GM03348 (cell line): ENCODE measurements at regions not wholly inside any gene's neighbourhood (a gene's known extent, or its start where the extent isn't known, plus 50 kb on each side); places are given as distances from the start of the nearest gene placed in this dataset.
"Not testable (repeated sequence)": the region's sequence is repeated elsewhere in the genome, so short reads cannot be mapped to it uniquely, and the experiment has no call there.

Experiments
- DNase-seq: peaks from one replicate; pipeline ENCODE4 v3.0.0; 2012; ENCODE audit warnings: low spot score

DNA sequence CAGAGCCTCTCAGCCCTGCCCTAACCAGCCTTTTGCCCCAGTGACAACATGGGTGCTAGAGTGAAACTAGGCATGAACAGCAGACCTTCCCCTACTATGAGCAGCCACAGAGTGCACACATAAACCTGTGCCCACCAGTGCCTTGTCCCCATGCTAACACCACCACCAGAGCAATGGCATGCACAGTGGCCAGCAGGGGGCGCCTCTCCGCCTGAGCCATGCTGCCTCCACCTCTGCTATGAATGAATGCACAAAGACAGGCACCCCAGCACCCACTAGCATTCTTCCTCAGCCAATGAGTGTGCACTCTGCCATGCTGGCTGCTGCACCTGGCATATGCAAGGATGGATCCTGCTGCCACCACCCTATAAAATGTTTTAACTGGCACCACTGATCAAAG, 286.9 kb upstream of the FGF16 start:
- DNase-seq, result peak; percentile 5

DNA sequence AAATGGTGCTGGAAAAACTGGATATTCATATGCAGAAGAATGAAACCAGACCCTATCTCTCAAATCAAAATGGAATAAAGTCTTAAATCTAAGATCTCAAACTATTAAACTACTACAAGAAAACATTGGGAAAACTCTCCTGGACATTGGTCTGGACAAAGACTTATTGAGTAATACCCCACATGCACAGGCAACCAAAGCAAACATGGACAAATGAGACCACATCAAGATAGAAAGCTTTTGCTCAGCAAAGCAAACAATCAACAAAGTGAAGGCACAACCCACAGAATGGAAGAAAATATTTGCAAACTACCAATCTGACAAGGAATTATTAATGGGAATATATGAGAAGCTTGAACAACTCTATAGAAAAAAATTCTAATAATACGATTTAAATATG, 284.4 kb upstream of the FGF16 start:
- DNase-seq, result no peak

DNA sequence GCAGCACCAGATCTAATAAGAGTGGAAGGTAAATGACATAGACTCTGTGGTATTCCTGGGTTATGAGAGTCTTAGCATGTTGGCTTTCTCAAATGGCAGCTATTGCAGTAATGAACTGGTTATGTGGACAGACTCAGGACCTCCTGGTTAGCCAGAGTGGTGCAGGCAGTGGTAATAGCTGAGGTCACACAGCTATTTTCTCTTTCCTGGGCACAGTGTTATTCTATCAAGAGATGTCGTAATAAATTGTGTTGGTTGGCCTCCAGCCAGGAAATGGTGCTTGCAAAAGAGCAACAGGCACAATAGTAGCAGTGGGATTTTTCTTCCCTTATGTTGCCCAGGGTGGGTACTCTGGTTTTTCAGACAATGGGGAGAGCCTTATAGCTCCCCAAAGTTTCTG, 279.2 kb upstream of the FGF16 start:
- no peak for DNase-seq

DNA sequence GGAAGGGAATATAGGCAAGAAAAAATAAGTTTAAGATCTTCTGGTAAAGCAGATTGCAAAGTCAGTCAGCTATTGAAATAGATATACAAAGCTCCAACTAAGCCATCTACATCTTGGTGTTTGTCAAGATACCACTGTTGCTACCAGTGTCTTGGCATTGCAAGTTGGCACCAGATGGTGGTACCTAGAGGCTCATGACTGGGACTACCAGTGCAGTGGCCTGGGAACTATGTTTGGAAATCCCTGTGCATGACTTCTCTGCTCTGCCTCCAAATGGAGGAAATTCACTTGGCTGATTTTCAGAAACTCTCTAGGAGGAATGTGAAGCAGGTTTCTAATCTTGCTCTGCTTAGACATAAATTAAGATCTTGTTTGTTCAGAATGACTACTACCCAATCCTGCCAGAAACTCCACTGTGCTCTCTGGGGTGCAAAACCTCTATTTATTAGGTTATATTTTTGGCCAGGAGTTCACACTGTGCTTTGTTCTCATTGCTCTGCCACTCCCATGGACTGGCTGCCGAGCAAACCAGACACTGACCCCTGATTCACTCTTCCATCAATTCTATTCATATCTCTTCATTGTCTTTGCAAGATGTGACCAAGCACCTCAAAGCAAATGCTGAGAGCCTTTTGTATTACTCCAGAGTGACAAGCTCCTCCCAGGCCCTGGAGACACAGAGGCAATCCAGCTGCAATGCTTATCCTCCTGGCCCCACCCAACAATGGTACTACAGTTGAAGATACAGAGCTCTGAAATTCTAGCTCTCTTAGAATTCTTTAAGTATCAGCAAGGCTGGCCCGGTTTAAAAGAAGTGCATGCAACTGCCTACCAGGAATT, 272.3 kb upstream of the FGF16 start:
- DNase-seq, result no peak

DNA sequence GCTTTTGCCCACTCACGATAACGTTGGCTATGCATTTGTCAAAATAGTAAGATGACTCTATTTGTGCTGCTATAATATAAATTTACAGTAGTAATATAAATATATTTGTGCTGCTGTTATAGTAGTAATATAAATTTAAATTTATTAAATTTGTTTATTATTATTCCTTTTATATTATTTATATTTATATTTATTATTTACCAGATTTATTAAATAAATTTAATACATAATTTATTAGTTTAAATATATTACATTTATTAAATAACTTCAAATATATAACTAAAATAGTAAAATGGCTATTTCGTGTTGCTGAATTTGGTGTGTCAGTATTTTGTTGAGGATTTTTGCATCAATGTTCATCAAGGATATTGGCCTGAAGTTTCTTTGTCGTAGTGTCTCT, 246.5 kb upstream of the FGF16 start:
- no peak for DNase-seq

DNA sequence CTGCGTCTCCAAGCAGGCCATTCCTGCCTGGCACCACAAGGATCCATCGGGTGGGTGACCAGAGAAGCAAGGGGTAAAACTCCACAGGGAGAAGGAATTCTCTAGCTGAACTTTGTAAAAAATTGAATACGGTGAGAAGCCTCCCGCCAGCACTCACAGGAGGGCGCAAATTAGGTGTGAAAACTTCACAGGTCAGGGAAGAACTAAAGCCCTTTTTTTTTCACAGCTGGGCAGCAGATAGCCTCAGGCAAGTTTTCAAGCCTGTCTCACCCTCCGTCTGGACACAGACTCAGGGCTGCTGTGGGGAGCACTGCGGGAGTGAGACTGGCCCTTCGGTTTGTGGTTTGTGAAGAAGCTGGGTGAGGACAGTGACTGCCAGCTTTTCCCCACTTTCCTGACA, 224.1 kb upstream of the FGF16 start:
- DNase-seq, result no peak

DNA sequence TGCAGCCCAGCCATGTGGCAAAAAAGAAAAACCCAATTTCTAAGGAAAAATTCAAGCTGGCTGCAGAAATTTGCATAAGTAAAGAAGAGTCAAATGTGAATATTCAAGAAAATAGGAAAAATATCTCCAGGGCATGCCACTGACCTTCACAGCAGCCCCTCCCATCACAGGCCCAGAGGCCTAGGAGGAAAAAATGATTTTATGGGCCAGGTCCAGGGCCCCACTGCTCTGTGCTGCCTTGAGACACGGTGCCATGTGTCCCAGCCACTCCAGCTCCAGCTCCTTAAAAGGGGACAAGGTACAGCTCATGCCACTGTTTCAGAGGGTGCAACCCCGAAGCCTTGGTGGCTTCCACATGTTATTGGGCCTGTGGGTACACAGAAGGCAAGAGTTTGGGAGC, 182.7 kb upstream of the FGF16 start:
- no peak for DNase-seq

DNA sequence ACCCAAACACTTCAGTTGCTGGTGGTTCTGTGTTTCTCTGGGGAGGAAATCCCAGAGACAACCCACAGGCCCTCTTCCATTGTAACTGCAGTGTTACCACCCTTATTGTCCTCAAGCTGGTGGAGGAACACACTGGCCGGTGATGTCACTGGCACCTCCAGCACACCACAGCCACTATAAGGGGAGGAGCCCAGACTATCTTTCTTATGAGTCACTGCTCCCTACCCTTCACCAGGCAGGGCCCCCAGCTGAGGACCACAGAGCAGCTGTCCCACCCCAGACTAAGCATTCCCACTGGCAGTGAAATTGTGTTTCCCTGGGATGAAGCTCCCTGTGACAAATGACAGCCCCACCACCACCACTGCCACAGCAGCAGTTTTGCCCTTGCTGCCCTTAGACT, 171.8 kb upstream of the FGF16 start:
- DNase-seq, result no peak

DNA sequence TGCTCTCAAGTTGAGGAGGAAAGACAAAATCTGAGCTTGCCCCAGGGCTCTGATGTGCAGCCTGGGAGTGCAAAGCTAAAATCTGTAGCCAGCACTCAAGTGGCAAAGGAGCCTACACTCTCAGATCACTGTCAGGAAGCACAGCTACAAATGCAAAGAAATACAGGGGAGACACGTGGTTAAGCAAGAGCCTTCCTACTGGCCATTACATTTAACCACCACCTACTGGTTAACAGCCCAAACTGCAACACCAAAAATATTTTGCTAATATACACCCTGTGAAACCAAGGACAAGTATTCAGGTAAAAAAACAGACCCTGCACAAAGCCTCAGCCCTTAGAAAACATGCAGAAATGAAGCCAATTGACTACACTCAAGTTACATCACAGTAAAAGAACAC, 170.4 kb upstream of the FGF16 start:
- no peak for DNase-seq

DNA sequence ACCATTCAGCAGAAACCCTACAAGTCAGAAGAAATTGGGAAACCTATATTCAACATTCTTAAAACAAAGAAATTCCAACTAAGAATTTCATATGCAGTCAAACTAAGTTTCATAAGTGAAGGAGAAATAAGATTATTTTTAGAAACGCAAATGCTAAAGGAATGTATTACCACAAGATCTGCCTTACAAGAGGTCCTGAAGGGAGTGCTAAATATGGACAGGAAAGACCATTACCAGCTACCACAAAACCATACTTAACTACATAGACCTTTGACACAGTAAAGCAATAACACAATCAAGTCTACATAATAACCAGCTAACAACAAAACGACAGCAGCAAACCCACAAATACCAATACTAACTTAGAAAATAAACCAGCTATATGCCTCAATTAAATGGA, 169.3 kb upstream of the FGF16 start:
- DNase-seq, result no peak

DNA sequence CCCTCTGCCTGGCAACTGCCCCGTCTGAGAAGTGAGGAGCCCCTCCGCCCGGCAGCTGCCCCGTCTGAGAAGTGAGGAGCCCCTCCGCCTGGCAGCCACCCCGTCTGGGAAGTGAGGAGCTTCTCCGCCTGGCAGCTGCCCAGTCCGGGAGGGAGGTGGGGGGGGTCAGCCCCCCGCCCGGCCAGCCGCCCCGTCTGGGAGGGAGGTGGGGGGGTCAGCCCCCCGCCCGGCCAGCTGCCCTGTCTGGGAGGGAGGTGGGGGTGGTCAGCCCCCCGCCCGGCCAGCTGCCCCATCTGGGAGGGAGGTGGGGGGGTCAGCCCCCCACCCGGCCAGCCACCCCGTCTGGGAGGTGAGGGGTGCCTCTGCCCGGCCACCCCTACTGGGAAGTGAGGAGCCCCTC, 167.8 kb upstream of the FGF16 start:
- DNase-seq, result not testable (repeated sequence)

DNA sequence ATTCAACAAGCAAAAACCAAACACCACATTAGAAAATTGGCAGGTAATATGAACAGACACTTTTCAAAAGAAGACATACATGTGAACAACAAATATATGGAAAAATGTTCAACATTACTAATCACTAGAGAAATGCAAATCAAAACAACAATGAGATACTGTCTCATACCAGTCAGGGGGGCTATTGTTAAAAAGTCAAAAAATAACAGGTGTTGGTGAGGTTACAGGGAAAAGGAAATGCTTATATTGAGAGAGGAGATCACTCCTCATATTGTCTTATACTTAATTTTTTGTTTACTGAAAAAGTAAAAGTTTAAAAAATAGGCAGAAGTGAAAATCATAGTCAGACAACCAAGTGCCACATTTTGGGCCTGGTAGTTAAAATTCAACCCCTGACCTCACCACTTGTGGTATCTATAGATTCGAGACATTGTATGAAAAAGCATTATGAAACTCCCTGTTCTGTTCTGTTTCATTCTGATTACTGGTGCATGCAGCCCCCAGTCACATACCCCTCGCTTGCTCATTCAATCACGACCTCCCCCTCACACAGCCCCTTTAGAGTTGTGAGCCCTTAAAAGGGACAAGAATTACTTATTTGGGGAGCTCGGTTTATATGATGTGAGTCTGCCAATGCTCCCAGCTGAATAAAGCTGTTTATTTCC, 153.7 kb upstream of the FGF16 start:
- no peak for DNase-seq

DNA sequence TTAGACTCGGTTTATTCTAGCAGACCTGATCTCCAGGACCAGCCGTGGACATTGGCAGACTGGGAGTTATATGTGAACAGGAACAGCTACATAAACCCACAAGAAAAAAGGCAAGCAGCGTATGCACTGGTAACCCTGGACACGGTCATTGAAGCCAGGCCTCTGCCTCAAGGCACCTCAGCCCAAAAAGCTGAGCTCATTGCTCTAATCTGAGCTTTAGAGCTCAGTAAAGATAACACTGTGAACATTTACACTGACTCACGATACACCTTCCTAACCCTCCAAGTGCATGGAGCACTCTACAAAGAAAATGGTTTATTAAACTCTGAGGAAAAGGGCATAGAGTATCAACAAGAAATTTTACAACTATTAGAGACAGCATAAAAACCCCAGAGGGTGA, 148.9 kb upstream of the FGF16 start:
- DNase-seq, result no peak

DNA sequence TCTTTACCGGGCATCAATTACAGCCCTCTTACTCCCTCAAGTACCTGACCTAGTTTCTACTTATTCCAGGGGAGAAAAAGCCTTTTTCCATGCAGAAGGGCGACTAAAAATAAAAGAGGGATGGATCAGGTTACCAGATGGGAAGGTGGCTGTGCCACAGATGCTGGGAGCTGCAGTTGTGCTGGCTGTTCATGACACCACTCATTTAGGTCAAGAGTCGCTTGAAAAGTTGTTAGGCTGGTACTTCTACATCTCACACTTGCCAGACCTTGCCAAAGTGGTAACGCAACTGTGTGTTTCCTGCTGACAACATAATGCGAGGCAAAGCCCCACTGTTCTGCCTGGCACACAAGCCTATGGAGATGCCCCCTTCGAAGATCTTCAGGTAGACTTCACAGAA, 148.4 kb upstream of the FGF16 start:
- no peak for DNase-seq

DNA sequence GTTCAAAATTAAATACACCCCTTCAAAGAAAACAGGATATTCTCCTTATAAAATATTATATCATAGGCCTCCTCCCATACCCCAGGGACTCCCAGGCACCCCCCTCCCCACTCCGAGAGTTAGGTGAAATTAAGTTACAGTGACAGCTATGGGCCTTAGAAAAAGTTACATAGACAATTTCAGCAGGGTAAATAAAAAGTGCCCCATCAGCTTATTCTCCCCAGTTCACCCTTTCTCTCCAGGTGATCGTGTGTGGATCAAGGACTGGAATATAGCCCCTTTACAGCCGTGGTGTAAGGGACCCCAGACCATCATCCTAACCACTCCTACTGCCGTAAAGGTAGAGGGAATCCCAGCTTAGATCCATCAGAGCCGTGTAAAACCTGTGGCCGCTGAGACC, 147.6 kb upstream of the FGF16 start:
- no peak for DNase-seq

DNA sequence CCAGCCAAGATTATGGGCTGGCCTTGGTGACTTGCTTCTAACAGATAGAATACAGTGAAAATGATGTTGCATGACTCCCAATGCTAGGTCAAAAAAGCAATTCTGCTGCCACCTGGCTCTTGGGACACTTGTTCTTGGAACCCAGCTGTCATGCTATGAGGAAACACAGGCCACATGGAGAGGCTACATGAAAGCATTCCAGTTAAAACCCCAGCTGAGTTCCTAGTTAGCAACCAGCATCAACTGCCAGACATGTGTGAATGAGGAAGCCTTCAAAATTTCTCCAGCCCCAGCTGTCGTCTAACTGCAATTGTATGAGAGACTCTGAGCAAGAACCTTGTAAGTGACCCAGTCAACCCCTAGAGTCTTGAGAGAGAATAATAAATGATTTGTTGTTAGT, 105.2 kb upstream of the FGF16 start:
- DNase-seq, result no peak

DNA sequence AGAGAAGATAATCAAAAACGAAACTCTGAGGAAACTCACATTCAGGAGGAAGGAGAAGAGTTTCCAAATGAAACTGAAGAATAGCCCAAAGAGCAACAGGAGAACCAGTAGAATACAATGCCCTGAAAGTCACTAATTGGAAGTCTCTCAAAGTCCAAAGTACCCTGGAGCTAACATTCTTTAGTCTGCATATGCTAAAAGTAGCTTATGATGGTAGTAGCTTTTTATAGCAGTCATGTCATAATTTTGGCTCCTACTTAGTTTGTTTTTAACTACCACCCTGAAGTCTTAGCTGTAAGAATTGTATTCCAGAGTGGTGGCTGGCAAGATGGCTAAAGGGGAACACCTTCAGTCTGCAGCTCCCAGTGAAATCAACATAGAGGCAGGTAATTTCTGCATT, 100.3 kb upstream of the FGF16 start:
- DNase-seq, result no peak

DNA sequence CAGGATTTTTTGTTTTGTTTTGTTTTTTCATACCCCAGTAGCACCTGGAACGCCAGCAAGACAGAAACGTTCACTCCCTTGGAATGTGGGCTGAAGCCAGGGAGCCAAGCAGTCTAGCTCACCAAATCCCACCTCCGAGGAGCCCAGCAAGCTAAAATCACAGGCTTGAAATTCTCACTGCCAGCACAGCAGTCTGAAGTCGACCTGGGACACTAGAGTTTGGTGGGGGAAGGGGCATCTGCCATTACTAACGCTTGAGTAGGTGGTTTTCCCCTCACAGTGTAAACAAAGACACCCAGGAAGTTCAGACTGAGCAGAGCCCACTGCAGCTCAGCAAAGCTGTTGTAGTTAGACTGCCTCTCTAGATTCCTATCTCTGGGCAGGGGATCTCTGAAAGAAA, 99.6 kb upstream of the FGF16 start:
- no peak for DNase-seq

DNA sequence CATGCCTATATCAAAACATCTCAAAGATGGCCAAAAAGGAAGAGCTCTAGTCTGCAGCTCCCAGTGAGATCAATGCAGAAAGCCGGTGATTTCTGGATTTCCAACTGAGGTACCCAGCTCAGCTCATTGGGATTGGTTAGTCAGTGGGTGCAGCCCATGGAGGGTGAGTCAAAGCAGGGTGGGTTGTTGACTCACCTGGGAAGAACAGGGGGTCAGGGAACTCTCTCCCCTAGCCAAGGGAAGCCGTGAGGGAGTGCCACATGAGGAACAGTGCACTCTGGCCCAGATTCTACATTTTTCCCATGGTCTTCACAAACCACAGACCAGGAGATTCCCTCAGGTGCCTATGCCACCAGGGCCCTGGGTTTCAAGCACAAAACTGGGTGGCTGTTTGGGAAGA, 57.3 kb upstream of the FGF16 start:
- no peak for DNase-seq

DNA sequence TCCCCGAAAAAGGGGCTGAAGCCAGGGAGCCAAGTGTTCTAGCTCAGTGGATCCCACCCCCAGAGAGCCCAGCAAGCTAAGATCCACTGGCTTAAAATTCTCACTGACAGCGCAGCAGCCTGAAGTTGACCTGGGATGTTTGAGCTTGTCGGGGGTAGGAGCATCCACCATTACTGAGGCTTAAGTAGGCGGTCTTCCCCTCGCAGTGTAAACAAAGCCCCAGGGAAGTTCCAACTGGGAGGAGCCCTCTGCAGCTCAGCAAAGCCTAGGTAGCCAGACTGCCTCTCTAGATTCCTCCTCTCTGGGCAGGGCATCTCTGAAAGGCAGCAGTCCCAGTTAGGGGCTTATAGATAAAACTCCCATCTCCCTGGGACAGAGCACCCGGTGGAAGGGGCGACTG, 56.8 kb upstream of the FGF16 start:
- not testable (repeated sequence) for DNase-seq

DNA sequence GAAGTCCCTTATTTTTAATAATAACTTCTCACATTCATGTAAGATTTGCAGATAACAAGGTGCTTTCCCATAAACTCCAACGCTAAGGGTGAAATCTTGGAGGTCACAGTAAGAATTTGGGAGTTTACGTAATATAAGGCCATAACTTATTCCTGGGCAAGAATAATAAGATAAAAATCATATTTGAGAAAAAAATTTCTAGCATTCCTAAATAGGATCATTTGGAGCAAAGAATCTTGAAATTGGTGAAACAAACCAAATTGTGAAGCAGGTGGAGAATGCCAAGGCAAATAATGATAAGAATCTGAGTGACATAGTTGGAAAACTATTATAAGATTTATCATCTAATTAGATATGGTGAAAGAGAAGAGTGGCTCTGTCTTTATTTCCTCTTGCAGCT, 50.4 kb upstream of the FGF16 start:
- no peak for DNase-seq
